Left lung (tissue), 4 donors: ENCODE measurements at regions not wholly inside any gene's neighbourhood (a gene's known extent, or its start where the extent isn't known, plus 50 kb on each side); places are given as distances from the start of the nearest gene placed in this dataset.

Experiments
- ATAC-seq: fragments of 200-7000 bp; cut with Tn5 transposase; one replicate; pipeline ENCODE4 v1.9.1; 2020; ENCODE audit warnings: moderate library complexity
- DNase-seq, 4 donors: peaks; one replicate each; pipeline ENCODE4 v3.0.0-alpha.2; 2013 to 2020
- H3K27ac ChIP-seq, 2 donors: fragments of 200-600 bp; sonication (generic) in 1 of 2; one replicate each; pipeline versions ENCODE4 v1.5.0 to v1.8.0; 2020 to 2021
- H3K27me3 ChIP-seq, 2 donors: fragments of 200-600 bp; sonication (generic) in 1 of 2; one replicate each; pipeline versions ENCODE4 v1.5.0 to v1.8.0; 2020 to 2021
- H3K36me3 ChIP-seq, 2 donors: fragments of 200-600 bp; sonication (generic) in 1 of 2; one replicate each; pipeline versions ENCODE4 v1.5.0 to v1.8.0; 2020 to 2021
- H3K4me1 ChIP-seq, 2 donors: fragments of 200-600 bp; one replicate each; pipeline ENCODE4 v1.8.0; 2021
- H3K4me3 ChIP-seq, 2 donors: fragments of 200-600 bp; sonication (generic) in 1 of 2; one replicate each; pipeline versions ENCODE4 v1.5.0 to v1.8.0; 2020 to 2021; ENCODE audit warnings: mild to moderate bottlenecking in 1 of 2
- H3K9me3 ChIP-seq, 2 donors: fragments of 200-600 bp; sonication (generic) in 1 of 2; one replicate each; pipeline versions ENCODE4 v1.5.0 to v1.8.0; 2020 to 2021
- CTCF ChIP-seq, 2 donors: fragments of 200-600 bp; sonication (generic) in 1 of 2; IDR thresholded peaks; one replicate each; pipeline versions ENCODE4 v1.5.0 to v1.8.0; 2021; ENCODE audit warnings: antibody characterized with exemption in 2 of 2
- intact Hi-C, 2 donors: fragments of 100-400 bp; cut with DNase I; formaldehyde crosslinking; loops; one replicate each; pipeline versions ENCODE4 v1.11.2 to v1.14.2; 2022
- donor health status: DM: no; HTN: yes; CAD: no.
- donor health status: DM: no; HTN: no; CAD: no.

GRCh38 chr5:38078161-38078560 lies 180.2 kb upstream of the EGFLAM start:
- intact Hi-C loops = no loop called here
- TF ChIP-seq CTCF (IDR thresholded peaks at IDR 0.05) = no peak
- no peaks in the 10 kb centered on the region for H3K4me1 ChIP-seq
- no peak for ATAC-seq
- no peak overlapping the region for H3K27ac ChIP-seq
- no peak overlapping the region for H3K4me3 ChIP-seq
- H3K9me3 ChIP-seq = no peaks in the 10 kb centered on the region
- H3K27me3 ChIP-seq = no peaks in the 10 kb centered on the region
- H3K36me3 ChIP-seq = no peaks in the 10 kb centered on the region
- DNase-seq = no peak

GRCh38 chr5:38077652-38078051 lies 180.7 kb upstream of the EGFLAM start:
- no peak for DNase-seq
- Histone ChIP-seq H3K27ac (no peak overlapping the region), H3K9me3 (no peaks in the 10 kb centered on the region), H3K4me3 (no peak overlapping the region), H3K36me3 (no peaks in the 10 kb centered on the region), H3K4me1 (no peaks in the 10 kb centered on the region), H3K27me3 (no peaks in the 10 kb centered on the region)
- no peak for TF ChIP-seq CTCF (IDR thresholded peaks at IDR 0.05)
- no peak for ATAC-seq
- intact Hi-C loops = no loop called here

GRCh38 chr5:38071831-38072694 lies 186.3 kb upstream of the EGFLAM start:
- Histone ChIP-seq H3K4me1 (no peaks in the 10 kb centered on the region), H3K36me3 (no peaks in the 10 kb centered on the region), H3K27me3 (no peaks in the 10 kb centered on the region), H3K27ac (no peak overlapping the region), H3K4me3 (no peak overlapping the region), H3K9me3 (no peaks in the 10 kb centered on the region)
- intact Hi-C loops = no loop called here
- ATAC-seq (no peak), DNase-seq (peak in 1 of 4 donors; percentile 5)
- TF ChIP-seq CTCF (IDR thresholded peaks at IDR 0.05) = no peak

- TF ChIP-seq CTCF (IDR thresholded peaks at IDR 0.05) = no peak
- no peak for ATAC-seq
- Histone ChIP-seq H3K27ac (no peak overlapping the region), H3K4me1 (no peaks in the 10 kb centered on the region), H3K27me3 (no peaks in the 10 kb centered on the region), H3K36me3 (no peaks in the 10 kb centered on the region), H3K9me3 (peaks cover 0 to 7% of the 10 kb centered on the region in 2 donors), H3K4me3 (no peak overlapping the region)
- DNase-seq = no peak
- intact Hi-C loops = no loop called here
These were observed 187.9 kb upstream of the EGFLAM start for GRCh38 chr5:38070304-38070950.

- ATAC-seq (no peak), DNase-seq (no peak)
- Histone ChIP-seq H3K27me3 (no peaks in the 10 kb centered on the region), H3K4me1 (no peaks in the 10 kb centered on the region), H3K27ac (no peak overlapping the region), H3K9me3 (peaks cover 0 to 14% of the 10 kb centered on the region in 2 donors), H3K4me3 (no peak overlapping the region), H3K36me3 (no peaks in the 10 kb centered on the region)
- no peak for TF ChIP-seq CTCF (IDR thresholded peaks at IDR 0.05)
- intact Hi-C loops = no loop called here
These were observed 189.0 kb upstream of the EGFLAM start for GRCh38 chr5:38069360-38069759.
